PC-3 (cell line): ENCODE measurements at regions not wholly inside any gene's neighbourhood (a gene's known extent, or its start where the extent isn't known, plus 50 kb on each side); places are given as distances from the start of the nearest gene placed in this dataset.

Experiments
- CTCF ChIP-seq: fragments of 300-600 bp; sonication (generic); conservative IDR thresholded peaks from 2 replicates; pipeline ENCODE4 v1.5.1; 2017; ENCODE audit warnings: antibody characterized with exemption, low read depth, mild to moderate bottlenecking, low read length
- EZH2 ChIP-seq: fragments of 300-600 bp; sonication (generic); IDR thresholded peaks from one replicate; pipeline ENCODE4 v1.6.1; 2017; ENCODE audit warnings: antibody characterized with exemption, mild to moderate bottlenecking, low read length; ENCODE audit not compliant: unreplicated experiment
- EZH2phosphoT487 ChIP-seq: fragments of 300-600 bp; sonication (generic); IDR thresholded peaks from 2 replicates; pipeline ENCODE4 v1.6.1; 2018; ENCODE audit warnings: mild to moderate bottlenecking, antibody characterized with exemption, low read length, borderline replicate concordance

- no peak for TF ChIP-seq CTCF
- no peak for TF ChIP-seq EZH2phosphoT487
- TF ChIP-seq EZH2: no peak
Measured at GRCh38 chr14:61614693-61615092, 80.6 kb upstream of the HIF1A start.
